HEK293 (cell line): ENCODE measurements at regions not wholly inside any gene's neighbourhood (a gene's known extent, or its start where the extent isn't known, plus 50 kb on each side); places are given as distances from the start of the nearest gene placed in this dataset.
"Not testable (repeated sequence)": the region's sequence is repeated elsewhere in the genome, so short reads cannot be mapped to it uniquely, and the experiment has no call there.

Source experiments
- SP2 ChIP-seq: fragments of 450-650 bp; formaldehyde crosslinking; IDR thresholded peaks from 2 replicates; pipeline ENCODE4 v1.5.1; 2016; ENCODE audit warnings: missing biosample characterization, missing genetic modification characterization
- ZNF10 ChIP-seq: fragments of 450-650 bp; formaldehyde crosslinking; IDR thresholded peaks from 2 replicates; pipeline ENCODE4 v1.5.1; 2017; ENCODE audit warnings: missing biosample characterization, missing genetic modification characterization
- ZNF221 ChIP-seq: fragments of 450-650 bp; formaldehyde crosslinking; IDR thresholded peaks from 2 replicates; pipeline ENCODE4 v1.5.1; 2017; ENCODE audit warnings: missing biosample characterization, missing genetic modification characterization, borderline replicate concordance
- ZNF473 ChIP-seq: fragments of 450-650 bp; formaldehyde crosslinking; IDR thresholded peaks from 2 replicates; pipeline ENCODE4 v1.5.1; 2017; ENCODE audit warnings: missing biosample characterization, missing genetic modification characterization
- ZNF654 ChIP-seq: fragments of 450-650 bp; formaldehyde crosslinking; IDR thresholded peaks from 2 replicates; pipeline ENCODE4 v1.5.1; 2016; ENCODE audit warnings: low read depth, missing biosample characterization, missing genetic modification characterization
- TF ChIP-seq, protein P1 (sequence below): fragments of 450-650 bp; formaldehyde crosslinking; IDR thresholded peaks from 2 replicates; pipeline ENCODE4 v1.5.1; 2016; ENCODE audit warnings: missing biosample characterization, missing genetic modification characterization
- TF ChIP-seq, protein P2 (sequence below): fragments of 450-650 bp; formaldehyde crosslinking; optimal IDR thresholded peaks from 2 replicates; pipeline ENCODE3; 2016; ENCODE audit warnings: missing biosample characterization, mild to moderate bottlenecking, missing genetic modification characterization

- TF ChIP-seq ZNF473 (tag by site-specific recombination); ZNF221; ZNF10 (tag by site-specific recombination); ZNF654; SP2 (tag by site-specific recombination): not testable (repeated sequence)
- TF ChIP-seq, protein P1, sequence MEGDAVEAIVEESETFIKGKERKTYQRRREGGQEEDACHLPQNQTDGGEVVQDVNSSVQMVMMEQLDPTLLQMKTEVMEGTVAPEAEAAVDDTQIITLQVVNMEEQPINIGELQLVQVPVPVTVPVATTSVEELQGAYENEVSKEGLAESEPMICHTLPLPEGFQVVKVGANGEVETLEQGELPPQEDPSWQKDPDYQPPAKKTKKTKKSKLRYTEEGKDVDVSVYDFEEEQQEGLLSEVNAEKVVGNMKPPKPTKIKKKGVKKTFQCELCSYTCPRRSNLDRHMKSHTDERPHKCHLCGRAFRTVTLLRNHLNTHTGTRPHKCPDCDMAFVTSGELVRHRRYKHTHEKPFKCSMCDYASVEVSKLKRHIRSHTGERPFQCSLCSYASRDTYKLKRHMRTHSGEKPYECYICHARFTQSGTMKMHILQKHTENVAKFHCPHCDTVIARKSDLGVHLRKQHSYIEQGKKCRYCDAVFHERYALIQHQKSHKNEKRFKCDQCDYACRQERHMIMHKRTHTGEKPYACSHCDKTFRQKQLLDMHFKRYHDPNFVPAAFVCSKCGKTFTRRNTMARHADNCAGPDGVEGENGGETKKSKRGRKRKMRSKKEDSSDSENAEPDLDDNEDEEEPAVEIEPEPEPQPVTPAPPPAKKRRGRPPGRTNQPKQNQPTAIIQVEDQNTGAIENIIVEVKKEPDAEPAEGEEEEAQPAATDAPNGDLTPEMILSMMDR (tag by site-specific recombination): not testable (repeated sequence)
- TF ChIP-seq, protein P2, sequence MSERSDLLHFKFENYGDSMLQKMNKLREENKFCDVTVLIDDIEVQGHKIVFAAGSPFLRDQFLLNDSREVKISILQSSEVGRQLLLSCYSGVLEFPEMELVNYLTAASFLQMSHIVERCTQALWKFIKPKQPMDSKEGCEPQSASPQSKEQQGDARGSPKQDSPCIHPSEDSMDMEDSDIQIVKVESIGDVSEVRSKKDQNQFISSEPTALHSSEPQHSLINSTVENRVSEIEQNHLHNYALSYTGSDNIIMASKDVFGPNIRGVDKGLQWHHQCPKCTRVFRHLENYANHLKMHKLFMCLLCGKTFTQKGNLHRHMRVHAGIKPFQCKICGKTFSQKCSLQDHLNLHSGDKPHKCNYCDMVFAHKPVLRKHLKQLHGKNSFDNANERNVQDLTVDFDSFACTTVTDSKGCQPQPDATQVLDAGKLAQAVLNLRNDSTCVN (tag by site-specific recombination): not testable (repeated sequence)
These were observed 269.9 kb downstream of the BCL2L11 start for GRCh38 chr2:111390605-111391004.
